WTC11 (cell line): ENCODE measurements at regions not wholly inside any gene's neighbourhood (a gene's known extent, or its start where the extent isn't known, plus 50 kb on each side); places are given as distances from the start of the nearest gene placed in this dataset.

Source experiments
- ATAC-seq: fragments of 200-7000 bp; cut with Tn5 transposase; 2 replicates; pipeline ENCODE4 v1.10.0; 2021; ENCODE audit warnings: mild to moderate bottlenecking, moderate library complexity
- CTCF ChIA-PET: fragments of 300-600 bp; sonication (Branson Sonifier 250); formaldehyde crosslinking; loops from one replicate; lab custom pipeline; 2021; ENCODE audit warnings: antibody characterized with exemption; lab: Charles Lee
- POLR2A ChIA-PET: fragments of 350-600 bp; sonication (Branson Sonifier 250); formaldehyde crosslinking; loops from one replicate; lab custom pipeline; 2021; ENCODE audit warnings: antibody characterized with exemption; lab: Charles Lee
- DNase-seq: peaks from one replicate; pipeline ENCODE4 v3.0.0; 2021; ENCODE audit warnings: low spot score
- H3K27ac Mint-ChIP-seq: 2 replicates; pipeline ENCODE4 v1.8.0; 2021; ENCODE audit warnings: mixed read lengths
- H3K27me3 Mint-ChIP-seq: 2 replicates; pipeline ENCODE4 v1.8.0; 2021; ENCODE audit warnings: low read depth, mild to moderate bottlenecking, moderate library complexity, mixed read lengths
- H3K36me3 Mint-ChIP-seq: 2 replicates; pipeline ENCODE4 v1.8.0; 2021; ENCODE audit warnings: mixed read lengths
- H3K4me1 Mint-ChIP-seq: 2 replicates; pipeline ENCODE4 v1.8.0; 2022; ENCODE audit warnings: mixed read lengths
- H3K4me3 Mint-ChIP-seq: 2 replicates; pipeline ENCODE4 v1.8.0; 2021; ENCODE audit warnings: mild to moderate bottlenecking, moderate library complexity, mixed read lengths
- H3K9me3 Mint-ChIP-seq: 2 replicates; pipeline ENCODE4 v1.8.0; 2021; ENCODE audit warnings: mixed read lengths
- AR ChIP-seq: fragments of 250-450 bp; sonication (Bioruptor Pico); IDR thresholded peaks from 2 replicates; pipeline ENCODE4 v1.9.0; 2021; ENCODE audit warnings: mild to moderate bottlenecking
- ATF1 ChIP-seq: sonication (generic); formaldehyde crosslinking; IDR thresholded peaks from 2 replicates; pipeline ENCODE4 v1.8.1; 2023; ENCODE audit warnings: mild to moderate bottlenecking, moderate library complexity, missing genetic modification reagents
- ATF3 ChIP-seq: sonication (generic); formaldehyde crosslinking; conservative IDR thresholded peaks from 2 replicates; pipeline ENCODE4 v1.8.1; 2022; ENCODE audit warnings: mild to moderate bottlenecking, missing genetic modification reagents
- CREB1 ChIP-seq: sonication (generic); formaldehyde crosslinking; IDR thresholded peaks from 2 replicates; pipeline ENCODE4 v1.8.0; 2023; ENCODE audit warnings: mild to moderate bottlenecking, missing genetic modification reagents
- E2F5 ChIP-seq: sonication (generic); formaldehyde crosslinking; IDR thresholded peaks from 2 replicates; pipeline ENCODE4 v1.8.1; 2022; ENCODE audit warnings: mild to moderate bottlenecking, moderate library complexity, missing genetic modification reagents
- JAZF1 ChIP-seq: fragments of 250-450 bp; sonication (Bioruptor Pico); IDR thresholded peaks from 2 replicates; pipeline ENCODE4 v1.9.0; 2021; ENCODE audit warnings: moderate library complexity, mild to moderate bottlenecking, inconsistent platforms
- MAX ChIP-seq: sonication (generic); formaldehyde crosslinking; IDR thresholded peaks from 2 replicates; pipeline ENCODE4 v1.8.0; 2022; ENCODE audit warnings: mild to moderate bottlenecking, missing genetic modification reagents
- NFATC4 ChIP-seq: fragments of 250-450 bp; sonication (Bioruptor Pico); IDR thresholded peaks from 2 replicates; pipeline ENCODE4 v1.9.0; 2021; ENCODE audit warnings: mild to moderate bottlenecking
- NR1H2 ChIP-seq: sonication (generic); formaldehyde crosslinking; IDR thresholded peaks from 2 replicates; pipeline ENCODE4 v1.9.0; 2021; ENCODE audit warnings: mild to moderate bottlenecking, moderate library complexity, missing genetic modification reagents
- SOX15 ChIP-seq: fragments of 250-450 bp; sonication (Bioruptor Pico); IDR thresholded peaks from 2 replicates; pipeline ENCODE4 v1.9.0; 2021; ENCODE audit warnings: mild to moderate bottlenecking
- SP1 ChIP-seq: sonication (generic); formaldehyde crosslinking; conservative IDR thresholded peaks from 2 replicates; pipeline ENCODE4 v1.8.1; 2022; ENCODE audit warnings: missing genetic modification reagents
- STAT6 ChIP-seq: sonication (generic); formaldehyde crosslinking; conservative IDR thresholded peaks from 2 replicates; pipeline ENCODE4 v1.8.1; 2023; ENCODE audit warnings: mild to moderate bottlenecking, low read depth, missing genetic modification reagents, moderate library complexity
- TP53 ChIP-seq: sonication (generic); formaldehyde crosslinking; IDR thresholded peaks from 2 replicates; pipeline ENCODE4 v1.8.1; 2023; ENCODE audit warnings: mild to moderate bottlenecking, missing genetic modification reagents
- USF1 ChIP-seq: sonication (generic); formaldehyde crosslinking; IDR thresholded peaks from 2 replicates; pipeline ENCODE4 v1.8.0; 2022; ENCODE audit warnings: mild to moderate bottlenecking, missing genetic modification reagents
- ZNF423 ChIP-seq: fragments of 250-450 bp; sonication (Bioruptor Pico); IDR thresholded peaks from 2 replicates; pipeline ENCODE4 v2.1.2; 2022; ENCODE audit warnings: mild to moderate bottlenecking, moderate library complexity
- ZNF425 ChIP-seq: fragments of 250-450 bp; sonication (Bioruptor Pico); conservative IDR thresholded peaks from 2 replicates; pipeline ENCODE4 v1.9.0; 2021; ENCODE audit warnings: mild to moderate bottlenecking
- ZNF532 ChIP-seq: fragments of 250-450 bp; sonication (Bioruptor Pico); IDR thresholded peaks from 2 replicates; pipeline ENCODE4 v1.9.0; 2021; ENCODE audit warnings: mild to moderate bottlenecking, borderline replicate concordance

- no peak overlapping the region for H3K4me3 Mint-ChIP-seq
- H3K4me1 Mint-ChIP-seq, result no peaks in the 10 kb centered on the region
- POLR2A ChIA-PET, result no interaction called here
- peaks cover 73% of the 10 kb centered on the region for H3K9me3 Mint-ChIP-seq
- CTCF ChIA-PET, result no interaction called here
- no peak overlapping the region for H3K27ac Mint-ChIP-seq
- no peak for DNase-seq
- H3K27me3 Mint-ChIP-seq, result peaks cover 9% of the 10 kb centered on the region; the same call in 1 of the 2 replicates
- no peak for ATAC-seq
- TF ChIP-seq CREB1 (no peak), ZNF532 (CRISPR knock-in tag) (no peak), TP53 (CRISPR knock-in tag) (no peak), SOX15 (CRISPR knock-in tag) (no peak), JAZF1 (CRISPR knock-in tag) (no peak)
- H3K36me3 Mint-ChIP-seq, result peaks cover 57% of the 10 kb centered on the region
Measured at GRCh38 chr3:1469248-1469647, 376.4 kb downstream of the CNTN6 start.

GRCh38 chr3:1469687-1470086 is 376.9 kb downstream of the CNTN6 start:
- ChIA-PET POLR2A (no interaction called here), CTCF (no interaction called here)
- H3K9me3 Mint-ChIP-seq, result peaks cover 73% of the 10 kb centered on the region
- H3K4me1 Mint-ChIP-seq, result no peaks in the 10 kb centered on the region
- no peak for DNase-seq
- H3K36me3 Mint-ChIP-seq, result peaks cover 57% of the 10 kb centered on the region
- no peak overlapping the region for H3K4me3 Mint-ChIP-seq
- no peak for ATAC-seq
- H3K27ac Mint-ChIP-seq, result no peak overlapping the region
- TF ChIP-seq ZNF423 (CRISPR knock-in tag) (no peak), ZNF425 (CRISPR knock-in tag) (no peak), MAX (no peak), USF1 (CRISPR knock-in tag) (no peak), E2F5 (no peak), STAT6 (CRISPR knock-in tag) (no peak), NFATC4 (CRISPR knock-in tag) (no peak), ATF3 (CRISPR knock-in tag) (no peak), SP1 (no peak), NR1H2 (CRISPR knock-in tag) (no peak), AR (CRISPR knock-in tag) (no peak), ATF1 (CRISPR knock-in tag) (no peak)
- TF ChIP-seq, all 79 proteins: peak for 0
- peaks cover 9% of the 10 kb centered on the region; the same call in 1 of the 2 replicates for H3K27me3 Mint-ChIP-seq
